Stimulated activated memory B cell treated with anti-CD40 and anti-IgM and Interleukin-4, amounts not matched to agents 10 μg/mL and 1 μg/mL and 100 μg/mL, for 72 hours (primary cell): ENCODE measurements at regions not wholly inside any gene's neighbourhood (a gene's known extent, or its start where the extent isn't known, plus 50 kb on each side); places are given as distances from the start of the nearest gene placed in this dataset.
"Not testable (repeated sequence)": the region's sequence is repeated elsewhere in the genome, so short reads cannot be mapped to it uniquely, and the experiment has no call there.

Source experiments
- ATAC-seq: fragments of 150-1000 bp; cut with Tn5 transposase; 2 replicates; pipeline ENCODE4 v1.10.0; 2021
- H3K27ac Mint-ChIP-seq: one replicate; pipeline ENCODE4 v1.8.0; 2022; ENCODE audit warnings: mild to moderate bottlenecking, mixed read lengths
- H3K27me3 Mint-ChIP-seq: one replicate; pipeline ENCODE4 v1.8.0; 2022; ENCODE audit warnings: mixed read lengths
- H3K36me3 Mint-ChIP-seq: one replicate; pipeline ENCODE4 v1.8.0; 2022; ENCODE audit warnings: mixed read lengths
- H3K4me1 Mint-ChIP-seq: one replicate; pipeline ENCODE4 v1.8.0; 2022; ENCODE audit warnings: mixed read lengths
- H3K4me3 Mint-ChIP-seq: one replicate; pipeline ENCODE4 v1.8.0; 2022; ENCODE audit warnings: mild to moderate bottlenecking, moderate library complexity, mixed read lengths
- H3K9me3 Mint-ChIP-seq: one replicate; pipeline ENCODE4 v1.8.0; 2022; ENCODE audit warnings: mixed read lengths

DNA sequence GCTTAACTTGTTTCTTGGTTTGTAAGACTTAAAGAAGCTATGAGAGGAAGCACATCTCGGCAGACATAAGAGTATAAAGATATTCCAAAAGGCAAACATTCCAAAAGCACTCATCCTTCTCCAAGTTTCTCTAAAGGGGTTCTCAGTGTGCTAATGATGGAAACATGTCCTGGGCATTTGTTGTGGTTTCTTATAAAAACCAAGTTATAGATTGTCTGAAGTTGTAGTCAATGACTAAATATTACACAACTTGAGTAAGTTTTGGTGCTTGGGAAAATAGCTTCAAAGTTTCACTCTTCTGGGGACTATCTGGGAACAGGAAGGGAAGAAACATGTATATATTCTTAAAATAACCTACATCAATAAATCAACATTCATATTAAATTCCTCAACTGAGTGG, 128.3 kb upstream of the TBX18 start:
- H3K27me3 Mint-ChIP-seq = no peaks in the 10 kb centered on the region
- no peak overlapping the region for H3K4me3 Mint-ChIP-seq
- ATAC-seq = no peak
- peaks cover 7% of the 10 kb centered on the region for H3K9me3 Mint-ChIP-seq
- no peaks in the 10 kb centered on the region for H3K36me3 Mint-ChIP-seq
- no peaks in the 10 kb centered on the region for H3K4me1 Mint-ChIP-seq
- H3K27ac Mint-ChIP-seq = no peak overlapping the region

DNA sequence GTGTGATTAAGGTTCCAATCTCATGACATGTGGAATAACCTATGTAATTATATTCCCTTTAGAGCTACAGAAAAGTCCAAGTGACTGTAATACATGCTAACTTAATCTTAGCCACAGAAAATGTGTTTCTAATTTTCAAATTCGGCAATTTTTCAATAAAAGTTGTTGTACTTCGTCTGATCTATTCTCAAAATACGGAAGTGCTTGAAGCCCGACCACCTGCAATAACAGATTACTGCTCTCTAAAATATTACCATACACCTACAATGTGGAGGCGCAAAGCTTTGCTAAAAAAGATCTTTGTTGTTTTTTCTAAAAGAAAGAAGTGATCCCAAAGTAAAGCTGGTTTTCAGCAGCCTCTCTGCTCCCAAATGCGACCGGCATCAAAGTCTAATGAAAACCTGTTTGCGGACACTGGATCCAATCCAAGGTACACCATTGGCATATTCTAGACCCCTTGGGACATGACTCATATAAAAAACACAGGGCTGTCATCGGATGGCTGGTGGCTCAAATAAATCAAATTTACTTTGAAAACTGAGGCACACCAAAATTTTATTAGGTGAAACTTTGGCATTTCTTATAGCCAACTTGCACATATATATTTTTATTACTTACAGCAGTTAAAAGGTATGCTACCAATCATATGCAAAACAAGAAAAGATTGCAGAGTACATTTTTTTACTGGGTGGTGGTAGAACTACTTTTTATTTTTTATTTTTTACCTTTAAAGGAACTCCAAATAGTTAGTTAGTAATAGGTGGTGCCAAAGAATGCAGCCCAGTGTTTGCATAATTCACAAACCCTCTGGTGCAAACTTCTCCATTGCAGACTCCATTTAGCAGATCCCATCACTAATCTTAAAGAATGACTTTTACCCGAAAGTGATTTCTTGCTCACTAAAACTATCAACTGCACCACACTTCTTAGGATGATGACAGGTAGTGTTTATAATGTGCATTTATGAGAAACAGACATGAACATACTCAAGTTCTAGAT, 118.7 kb upstream of the TBX18 start:
- Mint-ChIP-seq H3K27ac (no peak overlapping the region), H3K4me3 (no peak overlapping the region), H3K27me3 (no peaks in the 10 kb centered on the region), H3K4me1 (no peaks in the 10 kb centered on the region), H3K9me3 (no peaks in the 10 kb centered on the region), H3K36me3 (no peaks in the 10 kb centered on the region)
- no peak for ATAC-seq

DNA sequence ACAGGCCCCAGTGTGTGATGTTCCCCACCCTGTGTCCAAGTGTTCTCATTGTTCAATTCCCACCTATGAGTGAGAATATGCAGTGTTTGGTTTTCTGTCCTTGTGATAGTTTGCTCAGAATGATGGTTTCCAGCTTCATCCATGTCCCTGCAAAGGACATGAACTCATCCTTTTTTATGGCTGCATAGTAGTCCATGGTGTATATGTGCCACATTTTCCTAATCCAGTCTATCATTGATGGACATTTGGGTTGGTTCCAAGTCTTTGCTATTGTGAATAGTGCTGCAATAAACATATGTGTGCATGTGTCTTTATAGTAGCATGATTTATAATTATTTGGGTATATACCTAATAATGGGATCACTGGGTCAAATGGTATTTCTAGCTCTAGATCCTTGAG, 115.0 kb upstream of the TBX18 start:
- not testable (repeated sequence) for H3K9me3 Mint-ChIP-seq, H3K4me3 Mint-ChIP-seq, H3K36me3 Mint-ChIP-seq, ATAC-seq, H3K27me3 Mint-ChIP-seq, H3K4me1 Mint-ChIP-seq, H3K27ac Mint-ChIP-seq

DNA sequence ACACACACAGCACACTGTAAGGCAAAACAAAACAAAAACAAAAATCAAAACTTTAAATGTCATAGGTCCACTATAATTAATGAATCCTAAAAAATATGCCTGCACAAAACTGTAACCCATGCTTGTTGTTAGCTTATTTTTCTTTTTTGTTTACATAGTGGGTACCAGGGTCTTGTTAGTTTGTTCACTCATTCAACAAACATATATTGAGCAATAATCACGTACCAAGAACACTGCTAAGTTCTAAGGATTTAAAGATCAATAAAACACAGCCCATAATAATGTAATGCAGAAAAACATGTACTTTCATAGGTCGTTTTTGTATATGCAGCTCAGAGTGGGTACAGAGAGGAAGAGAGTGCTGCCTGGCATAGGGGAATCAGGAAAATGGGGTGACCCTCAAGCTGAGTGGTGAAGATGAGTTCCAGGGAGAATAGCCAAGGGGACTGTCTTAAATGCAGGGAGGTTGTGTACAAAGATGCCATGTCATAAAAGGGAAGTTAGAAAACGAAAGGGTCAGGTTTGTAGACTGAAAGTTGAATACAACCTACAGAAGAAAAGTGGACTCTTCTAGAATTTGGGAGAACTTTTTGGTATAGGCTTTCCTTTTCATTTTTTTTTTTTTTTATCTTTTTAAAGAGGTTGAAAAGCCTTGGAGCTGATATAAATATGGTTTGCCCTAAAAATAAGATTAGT, 113.3 kb upstream of the TBX18 start:
- no peak overlapping the region for H3K27ac Mint-ChIP-seq
- no peaks in the 10 kb centered on the region for H3K36me3 Mint-ChIP-seq
- no peaks in the 10 kb centered on the region for H3K9me3 Mint-ChIP-seq
- no peak overlapping the region for H3K4me3 Mint-ChIP-seq
- no peaks in the 10 kb centered on the region for H3K27me3 Mint-ChIP-seq
- no peak for ATAC-seq
- H3K4me1 Mint-ChIP-seq = no peaks in the 10 kb centered on the region

DNA sequence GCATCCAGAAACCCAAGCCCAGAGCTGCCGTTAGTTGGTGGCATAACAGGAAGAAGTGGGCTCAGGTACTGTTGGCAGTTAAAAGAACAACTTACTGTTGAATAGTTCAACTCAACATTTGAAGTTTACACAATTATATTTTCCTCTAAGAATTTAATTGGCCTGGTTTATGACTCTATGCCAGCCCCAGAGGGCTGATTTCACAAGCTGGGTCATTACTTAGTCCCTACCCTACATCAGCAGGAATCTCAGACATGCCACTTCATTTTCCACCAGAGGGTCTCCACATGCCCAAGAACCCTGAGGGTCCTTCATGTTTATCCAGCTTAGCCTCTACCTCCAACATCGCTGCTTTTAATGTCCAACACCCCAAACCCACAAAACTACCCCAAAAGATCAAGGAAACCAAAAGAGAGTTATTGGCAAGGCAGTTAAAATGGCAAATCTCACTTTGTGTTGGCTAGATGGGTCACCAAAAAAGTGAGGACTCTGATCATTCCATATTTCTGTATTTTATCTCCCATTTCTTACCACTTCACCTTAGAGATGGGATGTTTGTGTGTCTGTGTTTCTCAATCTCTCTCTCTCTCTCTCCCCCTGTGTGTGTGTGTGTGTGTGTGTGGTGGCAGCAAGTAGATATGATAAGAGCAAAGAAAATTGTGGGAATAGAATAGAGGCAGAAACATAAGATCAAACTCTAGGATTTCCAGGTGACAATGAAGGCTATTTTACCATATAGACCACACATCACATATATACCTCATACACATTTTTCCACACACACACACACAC, 112.5 kb upstream of the TBX18 start:
- Mint-ChIP-seq H3K36me3 (no peaks in the 10 kb centered on the region), H3K4me3 (no peak overlapping the region), H3K4me1 (no peaks in the 10 kb centered on the region), H3K27me3 (no peaks in the 10 kb centered on the region), H3K27ac (no peak overlapping the region), H3K9me3 (peaks cover under 1% of the 10 kb centered on the region)
- ATAC-seq = no peak

DNA sequence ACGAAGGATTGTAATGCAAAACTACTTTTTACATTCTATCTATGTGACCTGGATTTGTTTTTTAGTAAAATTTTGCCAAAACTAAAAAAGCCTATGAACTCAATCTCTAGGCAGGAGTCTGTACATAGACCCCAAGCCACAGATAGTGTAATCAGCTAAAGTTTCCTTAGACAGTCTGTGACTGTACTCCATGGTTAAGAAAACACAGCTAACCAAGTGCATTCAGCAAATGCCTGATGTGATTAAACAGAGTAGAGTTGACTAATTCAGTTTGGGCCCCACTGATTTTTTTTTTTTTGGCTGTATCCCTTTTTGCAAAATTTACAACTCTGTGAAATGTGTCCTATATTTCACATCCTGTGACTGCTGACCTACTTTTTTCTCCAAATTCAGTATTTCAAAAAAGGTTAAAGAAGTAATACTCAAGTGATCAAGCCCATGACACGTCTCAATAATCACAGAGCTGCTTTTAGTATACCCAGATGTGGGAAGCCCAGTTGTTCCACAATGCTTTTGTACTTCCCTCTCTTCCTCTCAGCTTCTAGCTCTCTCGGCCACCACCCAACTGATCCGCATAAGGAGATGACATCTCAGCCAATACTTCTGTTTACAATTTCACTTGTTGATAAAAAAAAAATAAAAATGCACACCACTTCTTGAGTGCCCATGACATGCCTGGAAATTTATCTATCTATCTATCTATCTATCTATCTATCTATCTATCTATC, 108.8 kb upstream of the TBX18 start:
- H3K36me3 Mint-ChIP-seq = no peaks in the 10 kb centered on the region
- no peaks in the 10 kb centered on the region for H3K4me1 Mint-ChIP-seq
- ATAC-seq = no peak
- no peaks in the 10 kb centered on the region for H3K27me3 Mint-ChIP-seq
- no peak overlapping the region for H3K4me3 Mint-ChIP-seq
- peaks cover 3% of the 10 kb centered on the region for H3K9me3 Mint-ChIP-seq
- H3K27ac Mint-ChIP-seq = no peak overlapping the region

DNA sequence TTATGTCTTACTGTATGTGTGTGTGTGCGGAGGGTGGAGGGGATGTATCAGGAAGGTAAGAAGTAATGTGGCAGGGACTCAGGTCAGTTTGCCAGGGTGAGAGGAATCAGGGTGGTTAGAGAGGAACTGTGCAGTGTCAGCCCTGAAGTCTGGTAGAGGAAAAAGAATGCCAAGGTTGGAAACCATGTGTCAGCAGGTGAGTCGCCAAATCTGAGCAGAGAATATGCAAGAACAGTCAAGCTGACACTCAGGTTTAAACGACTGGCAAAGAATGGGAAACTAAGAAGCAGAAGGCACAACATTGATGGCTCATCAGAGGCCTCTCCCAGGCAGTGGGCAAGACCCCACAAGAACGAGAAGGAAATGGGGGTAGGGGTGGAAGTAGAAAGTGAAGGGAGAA, 107.5 kb upstream of the TBX18 start:
- no peaks in the 10 kb centered on the region for H3K27me3 Mint-ChIP-seq
- H3K27ac Mint-ChIP-seq = no peak overlapping the region
- no peak overlapping the region for H3K4me3 Mint-ChIP-seq
- no peaks in the 10 kb centered on the region for H3K4me1 Mint-ChIP-seq
- no peak for ATAC-seq
- peaks cover 3% of the 10 kb centered on the region for H3K9me3 Mint-ChIP-seq
- no peaks in the 10 kb centered on the region for H3K36me3 Mint-ChIP-seq

DNA sequence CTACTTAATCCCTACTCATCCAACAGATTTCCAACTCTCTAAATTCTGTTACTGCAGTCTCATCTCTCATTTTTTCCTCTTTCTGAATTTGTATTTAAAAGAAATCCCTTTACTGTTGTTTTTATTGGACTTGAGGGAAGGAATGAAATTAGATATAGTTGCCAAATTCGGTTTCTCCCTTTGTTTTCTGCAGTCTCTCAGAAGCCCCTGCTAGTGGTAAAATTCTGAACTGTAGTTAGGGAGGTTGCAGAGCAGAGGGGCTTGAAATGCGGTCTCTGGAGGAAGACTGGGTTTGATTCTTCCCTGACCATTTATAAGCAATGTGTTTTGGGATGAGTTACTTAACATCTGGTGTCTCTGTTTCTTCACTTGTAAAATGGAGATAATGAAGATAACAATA, 106.3 kb upstream of the TBX18 start:
- ATAC-seq = no peak
- Mint-ChIP-seq H3K4me3 (no peak overlapping the region), H3K27me3 (no peaks in the 10 kb centered on the region), H3K4me1 (no peaks in the 10 kb centered on the region), H3K36me3 (no peaks in the 10 kb centered on the region), H3K9me3 (peaks cover 3% of the 10 kb centered on the region), H3K27ac (no peak overlapping the region)

DNA sequence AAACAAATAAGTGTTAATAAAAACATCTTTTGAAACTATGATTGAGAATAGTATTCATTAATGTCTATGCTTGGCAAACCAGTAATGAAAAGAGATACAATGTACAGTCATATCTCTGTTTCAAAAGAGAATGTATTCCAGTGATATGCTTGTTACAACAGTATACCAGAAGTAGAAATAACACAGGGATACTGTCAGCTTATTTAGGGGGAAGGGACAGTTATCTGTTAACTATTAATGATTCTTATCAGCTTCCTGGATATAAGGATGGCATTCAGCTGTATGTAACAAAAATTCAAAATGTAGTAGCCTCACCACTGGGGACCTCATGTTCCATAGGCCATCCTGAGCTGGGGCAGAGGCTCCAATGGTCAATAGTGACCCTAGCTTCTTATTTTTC, 103.8 kb upstream of the TBX18 start:
- Mint-ChIP-seq H3K27me3 (no peaks in the 10 kb centered on the region), H3K4me1 (no peaks in the 10 kb centered on the region), H3K9me3 (peaks cover 3% of the 10 kb centered on the region), H3K4me3 (no peak overlapping the region), H3K27ac (no peak overlapping the region), H3K36me3 (no peaks in the 10 kb centered on the region)
- ATAC-seq = no peak

DNA sequence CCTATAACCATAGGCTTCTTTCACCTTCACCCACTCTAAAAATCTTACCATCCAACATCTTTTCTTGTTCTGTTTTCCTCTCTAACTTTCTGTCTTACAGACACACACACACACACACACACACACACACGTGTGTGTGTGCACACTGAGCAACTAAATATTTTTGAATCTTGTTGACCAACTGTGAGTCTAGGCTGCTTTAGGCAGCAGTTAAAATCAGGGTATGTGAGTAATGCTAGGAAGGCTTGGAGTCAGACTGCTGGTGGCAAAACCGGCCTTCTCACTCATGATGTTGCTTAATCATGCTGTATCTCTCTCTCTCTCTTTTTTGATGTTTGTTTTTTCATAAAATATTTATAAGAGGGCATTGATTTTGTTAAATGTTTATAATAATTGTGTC, 103.1 kb upstream of the TBX18 start:
- H3K27me3 Mint-ChIP-seq = no peaks in the 10 kb centered on the region
- H3K9me3 Mint-ChIP-seq = peaks cover 3% of the 10 kb centered on the region
- H3K4me1 Mint-ChIP-seq = no peaks in the 10 kb centered on the region
- H3K4me3 Mint-ChIP-seq = no peak overlapping the region
- ATAC-seq = no peak
- no peak overlapping the region for H3K27ac Mint-ChIP-seq
- H3K36me3 Mint-ChIP-seq = no peaks in the 10 kb centered on the region

DNA sequence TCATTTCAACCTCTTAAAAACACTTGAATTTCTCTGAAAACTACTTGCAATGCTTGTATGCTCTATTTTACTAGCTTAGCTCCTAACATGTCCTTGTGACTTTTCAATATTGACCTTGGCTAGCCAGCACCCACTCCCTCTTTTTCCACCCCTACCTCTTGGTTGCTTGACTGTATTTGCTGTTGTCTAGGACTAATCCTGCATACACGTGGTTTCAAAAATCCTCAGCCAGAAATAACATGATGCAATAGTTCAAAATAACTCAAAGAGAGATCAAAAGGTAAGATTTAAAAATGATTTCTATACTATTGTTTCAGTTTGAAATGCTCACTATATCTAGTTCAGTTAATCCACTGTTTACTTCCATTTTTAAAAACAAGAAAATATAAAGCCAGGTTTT, 102.3 kb upstream of the TBX18 start:
- Mint-ChIP-seq H3K27me3 (no peaks in the 10 kb centered on the region), H3K36me3 (no peaks in the 10 kb centered on the region), H3K27ac (no peak overlapping the region), H3K9me3 (peaks cover under 1% of the 10 kb centered on the region), H3K4me1 (no peaks in the 10 kb centered on the region), H3K4me3 (no peak overlapping the region)
- no peak for ATAC-seq

DNA sequence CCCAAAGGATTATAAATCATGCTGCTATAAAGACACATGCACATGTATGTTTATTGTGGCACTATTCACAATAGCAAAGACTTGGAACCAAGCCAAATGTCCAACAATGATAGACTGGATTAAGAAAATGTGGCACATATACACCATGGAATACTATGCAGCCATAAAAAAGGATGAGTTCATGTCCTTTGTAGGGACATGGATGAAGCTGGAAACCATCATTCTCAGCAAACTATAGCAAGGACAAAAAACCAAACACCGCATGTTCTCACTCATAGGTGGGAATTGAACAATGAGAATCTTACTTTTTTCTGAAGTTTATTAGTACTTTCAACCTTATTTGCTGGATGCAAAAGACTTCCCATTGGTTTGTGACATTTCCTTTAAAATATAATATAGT, 101.0 kb upstream of the TBX18 start:
- not testable (repeated sequence) for H3K27me3 Mint-ChIP-seq, H3K4me1 Mint-ChIP-seq, H3K27ac Mint-ChIP-seq, H3K9me3 Mint-ChIP-seq, H3K4me3 Mint-ChIP-seq, H3K36me3 Mint-ChIP-seq, ATAC-seq

DNA sequence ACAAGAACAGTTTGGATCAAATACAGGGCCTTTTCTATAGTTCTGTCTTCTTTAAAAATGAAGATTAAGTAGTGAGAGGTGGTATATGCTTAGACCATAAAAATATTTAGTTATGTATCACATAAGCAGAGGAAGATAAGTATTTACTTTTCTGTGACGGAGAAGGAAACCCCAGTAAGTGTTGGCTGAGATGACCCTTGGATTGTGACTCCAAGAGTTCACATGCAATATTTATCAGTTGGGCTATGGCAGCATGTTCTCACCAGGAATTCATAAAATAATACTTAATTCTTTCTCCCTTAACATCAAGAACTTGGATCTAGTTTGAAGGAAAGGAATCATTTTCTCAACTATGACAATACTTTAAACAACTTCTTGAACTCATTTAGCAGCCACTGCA, 98.4 kb upstream of the TBX18 start:
- no peaks in the 10 kb centered on the region for H3K27me3 Mint-ChIP-seq

DNA sequence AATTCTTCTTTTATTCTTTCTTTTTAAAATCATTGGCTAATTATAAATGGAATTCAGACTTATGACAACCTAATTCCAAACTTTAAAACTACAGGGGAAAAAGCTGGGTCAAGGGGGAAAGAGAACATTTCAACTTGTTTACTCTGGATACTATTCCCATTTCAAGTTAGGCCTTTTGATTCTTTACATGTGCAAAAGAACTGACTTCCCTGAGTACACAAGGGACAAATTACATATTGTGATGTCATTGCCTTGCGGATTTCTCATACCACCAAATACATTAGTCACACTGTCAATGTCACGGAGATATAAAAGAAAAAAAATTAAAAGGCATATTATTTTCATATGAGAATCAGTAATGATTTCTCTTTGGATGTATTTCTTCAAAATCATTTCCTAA, 96.5 kb upstream of the TBX18 start:
- Mint-ChIP-seq H3K4me1 (no peaks in the 10 kb centered on the region), H3K36me3 (no peaks in the 10 kb centered on the region), H3K4me3 (no peak overlapping the region), H3K27ac (no peak overlapping the region), H3K9me3 (peaks cover 2% of the 10 kb centered on the region), H3K27me3 (no peaks in the 10 kb centered on the region)
- ATAC-seq = no peak

More for the DNA sequence above, 98.4 kb upstream of the TBX18 start:
- Mint-ChIP-seq H3K9me3 (peaks cover 2% of the 10 kb centered on the region), H3K4me1 (no peaks in the 10 kb centered on the region), H3K27ac (no peak overlapping the region), H3K4me3 (no peak overlapping the region), H3K36me3 (no peaks in the 10 kb centered on the region)
- no peak for ATAC-seq

DNA sequence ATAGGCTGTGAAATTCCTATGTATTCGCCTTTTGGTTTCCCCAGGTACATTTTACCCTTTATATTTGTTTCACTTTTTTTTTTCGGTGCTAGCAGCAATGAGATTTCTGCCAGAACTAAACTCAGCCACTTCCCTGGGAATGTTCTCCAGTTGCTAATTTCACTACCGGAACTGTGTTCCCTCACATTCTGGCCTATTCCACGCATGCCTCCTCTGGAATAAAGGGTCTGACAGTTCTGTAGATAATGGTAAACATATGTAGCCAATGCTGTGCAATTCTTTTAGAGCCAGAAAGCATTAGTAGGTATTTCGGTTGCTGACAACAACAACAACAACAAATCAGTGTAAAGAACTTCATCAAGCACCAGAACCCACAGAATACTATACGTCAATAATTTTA, 96.1 kb upstream of the TBX18 start:
- peaks cover 2% of the 10 kb centered on the region for H3K9me3 Mint-ChIP-seq
- no peak overlapping the region for H3K27ac Mint-ChIP-seq
- no peak for ATAC-seq
- no peaks in the 10 kb centered on the region for H3K27me3 Mint-ChIP-seq
- H3K4me3 Mint-ChIP-seq = no peak overlapping the region
- H3K4me1 Mint-ChIP-seq = no peaks in the 10 kb centered on the region
- no peaks in the 10 kb centered on the region for H3K36me3 Mint-ChIP-seq
